ENCODE measurements at regions not wholly inside any gene's neighbourhood (a gene's known extent, or its start where the extent isn't known, plus 50 kb on each side); places are given as distances from the start of the nearest gene placed in this dataset.

DNA sequence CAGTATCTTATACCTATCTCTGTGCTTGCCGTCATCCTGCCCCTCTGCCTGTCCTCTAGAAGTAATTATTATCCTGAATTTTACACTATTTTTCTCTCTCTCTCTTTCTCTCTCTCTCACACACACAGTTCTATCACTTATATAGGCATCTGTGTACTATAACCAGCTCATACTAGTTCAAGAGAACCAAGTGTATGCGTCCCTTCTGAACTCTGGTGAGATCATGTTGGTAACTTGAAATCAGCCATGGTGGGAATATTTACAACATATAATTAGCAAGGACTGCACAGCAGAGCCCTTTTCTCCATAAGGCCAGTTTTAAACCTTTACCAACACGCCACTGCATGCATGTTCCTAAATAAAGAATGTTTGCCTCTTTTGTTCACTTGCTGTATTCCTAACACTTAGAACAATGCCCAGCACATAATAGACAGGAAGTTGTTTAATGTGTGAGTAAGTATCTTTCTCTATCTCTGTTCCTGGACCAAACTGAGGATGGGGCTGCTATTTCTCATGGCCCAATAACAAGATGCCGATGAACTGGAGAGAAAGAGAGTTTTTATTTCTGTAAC is 51.1 kb upstream of the IL21 start:
- peak; percentile 57 for DNase-seq

DNA sequence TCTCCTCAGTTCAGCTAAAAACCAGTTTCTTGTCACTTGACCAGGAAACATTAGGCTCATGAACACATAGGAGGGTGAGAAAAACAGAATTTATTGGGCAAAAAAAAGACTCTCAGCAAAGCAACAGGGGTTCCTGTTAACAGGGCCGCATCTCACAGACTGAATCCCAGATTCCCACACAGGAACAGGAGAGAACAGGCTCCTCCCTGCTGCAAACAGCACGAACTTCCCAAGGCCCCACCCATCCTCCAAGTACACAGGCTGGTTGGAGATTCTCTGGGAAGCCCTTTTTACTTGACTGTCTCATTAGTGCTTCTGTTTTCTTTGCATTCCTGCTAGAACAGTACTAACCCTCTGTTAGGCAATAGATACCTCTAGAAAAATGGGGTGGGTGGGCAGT is 52.4 kb upstream of the IL21 start:
- DNase-seq: peak; percentile 29

DNA sequence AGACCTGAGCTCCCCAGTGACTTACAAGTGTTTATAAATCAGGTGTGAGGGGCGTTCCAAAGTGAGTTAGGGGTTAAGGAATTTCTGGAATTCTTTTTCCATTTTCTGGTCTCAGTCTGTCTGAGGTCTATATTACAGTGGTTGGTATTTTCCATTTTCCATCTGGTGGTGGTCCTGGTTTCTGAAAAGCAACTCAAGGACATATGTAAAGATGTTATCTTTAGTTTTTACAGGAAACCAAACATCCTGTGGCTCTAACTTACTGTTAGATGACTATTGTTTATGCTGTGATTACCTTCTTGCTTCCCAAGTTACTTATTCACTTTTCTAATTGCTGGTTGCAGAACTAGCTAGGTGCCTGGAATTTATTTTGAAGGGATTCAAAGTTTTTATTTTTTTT is 53.5 kb upstream of the IL21 start:
- DNase-seq: peak; percentile 49

- DNase-seq: no peak
Measured at GRCh38 chr4:122679317-122679716, 53.2 kb upstream of the BBS12 start.

DNA sequence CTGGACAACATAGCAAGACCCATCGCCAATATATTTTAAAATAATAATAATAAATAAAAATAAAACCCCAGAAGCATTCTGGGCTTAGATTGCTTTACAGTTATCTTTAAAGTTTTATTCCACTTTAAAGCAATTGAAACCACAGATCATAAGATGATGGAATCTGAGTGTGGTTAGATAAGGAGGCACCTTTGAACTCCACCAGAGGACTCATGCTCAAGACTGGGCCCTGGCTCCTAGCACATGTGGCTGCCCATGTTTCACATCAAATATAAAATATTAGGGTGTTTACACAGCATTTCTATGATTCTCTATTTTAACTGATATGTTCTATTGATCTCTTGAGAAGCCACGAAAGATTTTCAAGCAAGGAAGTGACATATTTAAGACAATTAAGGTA is 52.6 kb upstream of the BBS12 start:
- no peak for DNase-seq

GRCh38 chr4:122681568-122681967 is 50.9 kb upstream of the BBS12 start:
- no peak for DNase-seq
